GM12875 (cell line): ENCODE measurements at regions not wholly inside any gene's neighbourhood (a gene's known extent, or its start where the extent isn't known, plus 50 kb on each side); places are given as distances from the start of the nearest gene placed in this dataset.

Experiments
- H3K4me3 ChIP-seq: one replicate; pipeline ENCODE4 v1.5.1; 2011; ENCODE audit warnings: low read depth, low read length, control low read depth
- TF ChIP-seq, protein P1 (sequence below): IDR thresholded peaks from 2 replicates; pipeline ENCODE4 v1.5.1; 2011; ENCODE audit warnings: low read depth, mild to moderate bottlenecking, control low read depth, inconsistent platforms, low read length, moderate library complexity, borderline replicate concordance; ENCODE audit not compliant: insufficient read depth

DNA sequence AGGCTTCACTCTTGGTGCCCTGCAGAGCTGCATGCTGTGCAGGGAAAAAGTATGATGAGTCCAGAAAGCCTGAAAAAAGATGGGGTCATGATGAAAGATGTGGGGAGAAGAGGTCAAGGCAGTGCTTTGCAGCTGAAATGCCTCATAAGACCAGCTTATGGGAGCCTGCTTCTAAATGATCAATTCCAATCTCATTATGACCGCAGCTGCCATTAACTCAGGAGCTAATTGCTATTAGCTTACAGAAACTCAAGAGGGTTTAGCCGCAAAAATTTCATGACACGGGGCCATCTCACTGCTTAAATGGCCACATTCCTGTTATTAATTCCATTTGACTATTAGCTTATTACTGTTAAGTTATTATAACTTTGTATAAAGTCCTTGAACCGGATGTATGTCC is 502.9 kb upstream of the ZMIZ1 start:
- TF ChIP-seq, protein P1, sequence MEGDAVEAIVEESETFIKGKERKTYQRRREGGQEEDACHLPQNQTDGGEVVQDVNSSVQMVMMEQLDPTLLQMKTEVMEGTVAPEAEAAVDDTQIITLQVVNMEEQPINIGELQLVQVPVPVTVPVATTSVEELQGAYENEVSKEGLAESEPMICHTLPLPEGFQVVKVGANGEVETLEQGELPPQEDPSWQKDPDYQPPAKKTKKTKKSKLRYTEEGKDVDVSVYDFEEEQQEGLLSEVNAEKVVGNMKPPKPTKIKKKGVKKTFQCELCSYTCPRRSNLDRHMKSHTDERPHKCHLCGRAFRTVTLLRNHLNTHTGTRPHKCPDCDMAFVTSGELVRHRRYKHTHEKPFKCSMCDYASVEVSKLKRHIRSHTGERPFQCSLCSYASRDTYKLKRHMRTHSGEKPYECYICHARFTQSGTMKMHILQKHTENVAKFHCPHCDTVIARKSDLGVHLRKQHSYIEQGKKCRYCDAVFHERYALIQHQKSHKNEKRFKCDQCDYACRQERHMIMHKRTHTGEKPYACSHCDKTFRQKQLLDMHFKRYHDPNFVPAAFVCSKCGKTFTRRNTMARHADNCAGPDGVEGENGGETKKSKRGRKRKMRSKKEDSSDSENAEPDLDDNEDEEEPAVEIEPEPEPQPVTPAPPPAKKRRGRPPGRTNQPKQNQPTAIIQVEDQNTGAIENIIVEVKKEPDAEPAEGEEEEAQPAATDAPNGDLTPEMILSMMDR, result no peak

GRCh38 chr10:78566284-78567111 is 502.3 kb upstream of the ZMIZ1 start:
- no peak overlapping the region for H3K4me3 ChIP-seq
- TF ChIP-seq, protein P1, result no peak

More for the DNA sequence above, 502.9 kb upstream of the ZMIZ1 start:
- no peak overlapping the region for H3K4me3 ChIP-seq

DNA sequence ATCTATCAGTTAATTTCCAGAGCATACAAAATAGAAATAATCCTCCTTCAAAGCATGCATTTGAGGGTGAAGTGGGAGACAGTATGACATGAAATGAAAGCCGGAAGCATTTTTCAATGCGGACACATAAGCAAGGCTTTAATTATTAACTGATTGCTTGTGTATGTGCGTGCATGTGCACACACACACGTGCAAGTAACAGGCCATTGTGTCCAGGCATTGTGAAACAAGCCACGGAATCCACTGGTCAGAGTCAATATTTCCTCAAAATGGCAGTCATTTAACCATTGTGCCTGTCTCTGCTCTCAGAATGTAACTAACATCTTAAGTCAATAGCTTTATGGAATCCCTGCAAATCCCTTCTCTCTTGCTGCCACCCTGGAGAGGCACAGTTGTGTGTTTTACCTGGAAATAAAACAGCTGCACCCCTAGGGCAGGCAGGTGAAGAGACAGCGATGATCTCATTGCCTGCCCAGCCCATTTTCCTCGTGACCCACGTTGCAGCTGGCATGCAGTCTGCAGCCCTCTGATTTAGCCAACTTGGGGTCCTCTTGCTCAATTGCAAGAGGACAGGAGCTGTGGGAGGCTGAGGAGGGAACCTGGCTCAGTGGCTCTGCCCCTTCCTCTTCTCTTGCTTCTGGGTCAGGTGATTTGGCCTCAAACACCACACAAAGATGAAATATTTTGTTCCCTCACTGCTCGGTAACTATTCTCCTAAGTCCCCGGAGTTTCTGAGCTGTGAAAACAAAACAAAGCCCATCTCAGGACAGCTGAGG is 500.9 kb upstream of the ZMIZ1 start:
- TF ChIP-seq, protein P1, result no peak
- H3K4me3 ChIP-seq, result no peak overlapping the region

DNA sequence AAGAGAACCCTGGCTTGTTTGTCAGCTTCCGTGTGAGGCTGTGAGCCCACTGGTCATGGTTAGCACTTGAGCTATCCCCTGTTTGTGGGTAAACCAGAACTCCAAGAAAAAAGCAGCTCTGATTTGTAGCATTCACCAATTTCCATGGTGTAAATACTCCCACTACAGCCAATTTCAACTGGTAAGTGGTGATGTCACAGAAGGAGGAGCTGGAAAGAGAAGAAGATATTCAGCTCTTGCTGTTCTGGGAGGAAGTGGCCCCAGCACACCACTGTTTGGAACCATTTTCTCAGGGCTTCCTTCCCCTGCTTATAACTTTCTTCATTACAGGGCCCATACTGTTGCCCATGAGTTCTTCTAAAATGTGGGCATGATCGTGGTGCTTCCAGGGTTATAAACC is 500.1 kb upstream of the ZMIZ1 start:
- TF ChIP-seq, protein P1, result no peak
- H3K4me3 ChIP-seq, result no peak overlapping the region

DNA sequence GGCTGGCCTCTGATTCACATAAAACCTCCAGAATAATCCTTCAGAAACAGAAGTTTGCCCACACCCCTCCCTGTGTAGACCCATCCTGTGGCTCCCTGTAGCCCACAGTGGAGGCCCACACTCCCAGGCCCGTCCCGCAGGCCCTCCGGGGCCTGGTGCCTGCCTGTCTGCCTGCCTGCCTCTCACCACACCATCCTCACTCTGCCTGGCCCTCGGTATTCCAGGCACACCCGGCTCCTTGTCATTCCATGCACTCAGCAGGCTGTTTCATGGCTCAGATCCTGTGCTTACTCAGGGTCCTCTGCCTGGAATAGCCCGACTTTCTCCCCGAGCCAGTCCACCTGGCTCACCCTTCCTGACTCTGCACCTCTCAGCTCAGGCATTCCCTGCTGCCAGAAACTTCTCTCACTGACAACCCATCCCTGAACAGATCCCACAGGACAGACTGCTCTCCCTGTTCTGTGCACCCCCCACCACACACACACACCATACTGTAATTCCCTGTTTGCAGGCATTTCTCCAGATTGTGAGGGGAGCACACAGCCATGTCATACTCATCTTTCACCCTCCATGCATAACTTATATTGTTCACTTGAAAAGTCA is 498.0 kb upstream of the ZMIZ1 start:
- TF ChIP-seq, protein P1, result no peak
- no peak overlapping the region for H3K4me3 ChIP-seq

- no peak overlapping the region for H3K4me3 ChIP-seq
- TF ChIP-seq, protein P1, result no peak
Measured at GRCh38 chr10:78571286-78571685, 497.5 kb upstream of the ZMIZ1 start.

DNA sequence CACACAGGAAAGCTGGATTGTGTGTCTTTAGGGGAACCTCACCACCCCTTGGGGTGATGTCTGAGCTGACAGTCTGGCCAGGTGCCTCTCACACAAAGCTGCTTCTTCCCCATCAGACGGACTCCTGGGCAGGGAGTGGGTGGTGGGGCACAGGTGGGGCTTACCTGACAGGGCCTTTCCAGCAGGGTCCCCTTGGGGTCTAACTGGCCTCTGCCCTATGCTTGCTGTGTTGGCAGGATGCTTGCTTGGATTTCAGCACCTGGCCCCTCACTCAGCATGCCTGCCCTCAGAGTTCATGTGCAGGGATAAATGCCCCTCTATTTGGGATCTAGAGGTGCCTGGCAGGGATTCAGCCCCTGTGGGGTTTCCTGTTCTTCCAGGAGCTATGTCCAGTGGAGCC is 496.9 kb upstream of the ZMIZ1 start:
- TF ChIP-seq, protein P1, result no peak
- H3K4me3 ChIP-seq, result no peak overlapping the region
